HG02678 (cell line): ENCODE measurements at regions not wholly inside any gene's neighbourhood (a gene's known extent, or its start where the extent isn't known, plus 50 kb on each side); places are given as distances from the start of the nearest gene placed in this dataset.

Source experiments
- ATAC-seq: cut with Tn5 transposase; IDR thresholded peaks from one replicate; pipeline ENCODE4 v1.9.1; 2021; ENCODE audit warnings: mild to moderate bottlenecking, moderate library complexity; ENCODE audit not compliant: unreplicated experiment

DNA sequence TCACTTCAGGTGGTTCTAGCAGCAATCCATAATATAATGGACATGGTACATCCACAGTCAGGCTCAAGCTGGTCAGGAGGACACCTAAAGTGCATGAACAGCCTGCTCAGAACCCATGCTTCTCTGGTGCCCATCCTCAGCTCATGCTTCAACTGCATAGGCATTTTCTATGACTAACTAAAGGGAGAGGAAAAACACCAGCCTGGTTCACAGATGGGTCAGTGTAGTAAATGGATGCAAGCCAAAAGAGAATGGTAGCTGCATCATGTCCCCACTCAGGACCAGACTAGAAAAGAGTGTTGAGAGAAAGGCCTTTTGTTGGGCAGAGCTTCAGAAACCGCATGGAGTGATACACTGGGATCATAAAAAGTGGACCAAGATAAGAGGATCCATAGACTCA lies 556.6 kb downstream of the TLE1 start:
- ATAC-seq, result no peak

DNA sequence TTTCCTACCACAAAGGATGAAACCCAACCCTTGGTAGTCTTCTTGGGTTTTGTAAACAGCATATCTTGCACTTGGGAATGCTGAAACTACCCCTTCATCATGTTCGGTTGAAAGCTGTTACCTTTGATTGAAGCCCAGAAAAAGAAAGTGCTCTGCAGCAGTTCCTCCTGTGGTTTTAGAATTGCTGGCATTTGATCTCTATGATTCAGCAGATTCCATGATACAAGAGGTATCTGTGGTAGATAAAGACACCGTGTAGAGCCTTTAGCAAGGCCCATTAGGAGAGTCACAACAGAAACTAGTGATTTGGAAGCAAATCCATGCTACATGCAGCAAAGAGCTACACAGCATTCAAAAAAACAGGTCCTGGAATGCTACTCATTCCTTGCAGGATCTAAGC lies 557.0 kb downstream of the TLE1 start:
- no peak for ATAC-seq

DNA sequence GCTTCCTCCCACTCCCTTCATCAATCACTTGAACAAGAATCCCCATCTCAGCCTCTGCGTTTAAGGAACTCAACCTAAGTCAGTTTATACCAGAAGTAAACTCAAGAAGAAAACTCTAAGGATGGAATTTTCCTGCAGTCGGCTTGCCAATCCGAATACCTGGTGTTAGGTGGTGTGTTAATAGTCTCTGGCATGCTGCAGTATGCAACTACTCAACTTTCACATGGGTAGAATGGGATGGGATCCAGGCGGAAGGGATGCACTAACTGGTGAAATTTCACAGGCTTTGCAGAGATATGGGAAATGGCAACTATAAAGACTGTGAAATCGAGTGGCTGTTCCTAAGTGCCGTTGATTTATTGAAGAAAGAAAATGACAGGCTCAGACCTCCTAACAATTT lies 560.6 kb downstream of the TLE1 start:
- ATAC-seq, result no peak

GRCh38 chr9:81125446-81126092 lies 563.8 kb downstream of the TLE1 start:
- ATAC-seq, result no peak

DNA sequence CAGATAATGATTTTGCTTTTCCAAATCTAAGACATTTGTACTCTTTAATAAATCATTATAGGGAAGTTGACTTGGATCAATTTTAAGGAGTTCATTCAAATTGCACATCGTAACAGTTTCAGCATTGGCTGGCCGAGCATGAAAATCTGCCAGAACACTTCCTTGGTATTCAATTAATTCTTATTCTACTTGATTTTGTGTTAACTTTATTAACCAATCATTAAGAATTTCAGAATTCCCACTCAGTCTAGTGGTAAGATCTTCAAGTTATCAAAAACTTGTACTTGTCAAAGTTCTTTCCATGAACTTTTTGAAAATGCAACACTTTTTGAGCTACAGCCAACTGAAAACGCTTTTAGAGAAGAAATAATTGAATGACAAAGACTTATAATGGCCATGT lies 565.8 kb downstream of the TLE1 start:
- ATAC-seq, result no peak

GRCh38 chr9:81122749-81123148 lies 566.6 kb downstream of the TLE1 start:
- no peak for ATAC-seq

GRCh38 chr9:81119591-81119990 lies 569.8 kb downstream of the TLE1 start:
- no peak for ATAC-seq

GRCh38 chr9:81118416-81118815 lies 570.9 kb downstream of the TLE1 start:
- no peak for ATAC-seq

DNA sequence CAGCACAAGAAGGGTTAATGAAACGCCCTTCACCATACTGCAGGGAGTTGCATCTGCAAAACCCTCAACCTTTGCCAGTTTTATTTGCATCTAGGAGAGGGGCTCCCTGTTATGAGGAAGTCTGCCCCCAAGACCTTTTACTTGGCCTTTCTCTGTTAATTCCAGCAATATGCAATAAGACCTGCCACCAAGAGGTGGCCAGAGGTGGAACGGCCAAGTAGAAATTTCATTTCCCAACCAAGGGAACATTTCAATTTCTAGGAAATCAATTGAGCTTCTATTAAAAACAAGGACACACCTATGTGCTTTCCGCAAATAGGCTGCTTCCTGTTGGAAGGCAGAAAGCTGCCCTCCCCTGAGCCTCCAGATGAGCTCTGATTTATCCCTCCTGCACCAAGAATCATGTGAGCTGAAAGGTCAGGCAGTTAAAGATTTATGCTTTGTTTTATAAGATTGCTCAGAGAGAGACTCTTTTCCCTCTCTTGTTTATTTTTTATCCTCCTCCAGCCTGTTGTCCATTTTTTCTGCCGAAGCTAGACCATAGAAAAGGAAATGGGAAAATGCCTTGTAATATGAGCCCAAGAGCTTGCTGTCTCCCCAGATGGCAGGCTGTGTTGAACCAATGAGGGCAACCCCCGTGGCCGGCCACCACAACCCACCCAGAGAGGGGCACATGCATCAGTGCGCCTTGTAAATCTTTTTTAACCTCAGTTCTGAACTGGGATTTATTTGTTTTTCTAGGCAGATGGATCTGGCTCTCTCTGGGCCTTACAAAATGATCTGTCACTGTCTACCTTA lies 572.8 kb downstream of the TLE1 start:
- ATAC-seq, result no peak

- ATAC-seq, result peak; percentile 57
Measured at GRCh38 chr9:81113453-81114124, 575.8 kb downstream of the TLE1 start.

DNA sequence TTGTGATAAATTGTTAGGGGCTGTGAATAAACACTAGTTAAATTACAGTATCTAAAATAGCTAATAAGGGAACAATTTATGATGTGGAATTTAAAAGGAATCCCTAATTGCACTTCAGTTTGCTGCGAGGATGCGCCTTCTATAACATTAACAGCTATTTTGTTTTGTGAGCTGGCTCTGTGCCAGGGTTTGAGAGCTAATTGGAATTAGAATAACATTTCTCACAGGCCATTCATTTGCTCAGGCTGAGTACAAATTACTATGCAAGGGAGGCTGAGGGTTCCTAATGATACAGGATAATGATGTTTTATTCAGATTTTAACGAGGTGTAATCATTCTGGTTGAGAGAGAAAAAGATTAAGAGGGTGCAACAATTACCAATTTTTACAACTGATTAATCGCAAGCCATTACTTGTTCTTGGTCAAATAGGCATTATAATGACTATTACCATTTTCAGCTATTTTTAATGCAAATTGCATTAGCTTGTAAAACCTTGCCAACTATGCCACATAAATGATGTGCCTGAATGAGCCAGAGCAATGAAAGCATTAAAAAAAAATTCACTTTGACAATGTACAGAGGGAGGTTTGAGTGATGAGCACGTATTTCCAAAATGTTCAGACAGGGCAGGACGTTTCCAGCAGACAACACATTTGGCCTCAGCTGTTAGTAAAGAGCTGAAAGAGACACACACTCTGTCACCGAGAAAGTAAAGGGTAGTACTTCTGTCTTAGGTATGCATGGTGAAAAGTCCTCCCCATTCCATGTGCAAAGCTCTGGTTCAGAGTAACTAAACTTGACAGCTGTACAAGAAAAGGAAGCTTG lies 576.5 kb downstream of the TLE1 start:
- no peak for ATAC-seq

DNA sequence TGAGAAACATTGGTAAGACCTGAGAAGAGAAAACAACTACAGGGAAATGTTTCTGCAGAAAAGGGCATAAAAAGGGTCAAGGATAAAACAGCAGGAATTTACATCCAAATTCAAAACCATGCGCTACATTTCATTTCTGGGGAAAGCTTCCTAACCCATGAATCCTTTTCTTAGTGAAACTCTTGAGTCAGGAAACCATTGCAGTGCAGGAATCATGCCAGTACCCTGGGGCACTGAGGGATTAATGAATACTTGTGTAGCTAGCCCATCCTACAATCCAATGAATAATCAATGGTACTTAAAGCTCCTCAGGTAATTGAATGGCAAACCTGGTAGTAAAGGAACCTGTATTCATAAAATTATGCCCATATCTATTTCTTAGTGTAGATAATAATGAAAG lies 580.5 kb downstream of the TLE1 start:
- no peak for ATAC-seq

GRCh38 chr9:81108391-81108790 lies 581.0 kb downstream of the TLE1 start:
- no peak for ATAC-seq

- ATAC-seq, result no peak
Measured at GRCh38 chr9:81103597-81104471, 585.5 kb downstream of the TLE1 start.

DNA sequence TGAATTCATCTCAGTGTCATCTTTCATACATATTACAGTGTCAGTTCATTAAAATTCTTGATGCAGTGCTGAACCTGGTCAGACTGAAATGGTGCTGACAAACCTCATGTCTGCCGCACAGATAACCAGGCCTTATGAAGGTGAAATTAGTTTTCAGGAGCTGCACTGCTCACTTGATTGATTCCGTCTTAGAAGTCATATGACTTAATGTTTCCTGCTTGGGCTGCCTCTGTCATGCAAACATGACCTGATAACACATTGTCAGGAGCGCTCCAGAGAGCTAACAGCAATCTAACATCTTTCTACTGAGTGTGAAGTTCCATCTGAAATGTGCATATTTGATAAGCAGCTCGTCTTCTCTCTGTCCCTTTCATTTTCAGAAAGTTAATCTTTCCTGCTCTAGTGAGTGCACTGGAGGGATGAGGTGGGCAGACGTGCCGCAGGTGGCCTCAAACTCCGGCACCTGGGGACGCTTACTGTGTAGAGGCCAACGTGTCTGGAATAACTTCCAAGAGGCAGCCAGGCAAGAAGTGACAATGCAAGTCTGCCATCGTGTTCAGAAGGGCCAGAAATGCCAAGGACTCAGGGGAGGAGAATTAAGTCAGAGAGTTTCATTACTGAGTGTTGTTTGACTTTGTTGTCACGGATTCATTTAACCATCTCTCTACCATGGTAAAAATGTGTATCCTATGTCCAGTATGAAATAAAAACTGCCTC lies 592.1 kb downstream of the TLE1 start:
- no peak for ATAC-seq

DNA sequence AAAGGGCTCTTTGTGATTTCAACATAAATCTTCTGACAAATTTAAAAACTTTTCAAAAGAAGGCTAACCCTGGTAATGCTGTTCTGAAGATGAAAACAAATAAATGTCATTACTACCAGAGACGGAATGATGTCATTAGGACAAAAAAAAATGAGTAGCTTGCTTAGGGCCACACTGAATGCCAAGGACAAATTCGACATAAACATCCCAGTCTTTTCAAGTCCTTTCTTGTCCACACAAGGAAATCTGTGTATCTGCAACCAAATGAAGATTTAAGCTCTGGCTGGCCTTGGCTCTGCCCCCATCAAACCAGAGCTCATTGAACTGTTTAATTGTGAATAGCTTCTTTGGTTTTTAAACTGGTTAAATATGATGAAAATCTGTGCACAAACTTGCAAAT lies 592.7 kb downstream of the TLE1 start:
- ATAC-seq, result no peak

- ATAC-seq, result no peak
Measured at GRCh38 chr9:81092057-81092456, 597.3 kb downstream of the TLE1 start.

DNA sequence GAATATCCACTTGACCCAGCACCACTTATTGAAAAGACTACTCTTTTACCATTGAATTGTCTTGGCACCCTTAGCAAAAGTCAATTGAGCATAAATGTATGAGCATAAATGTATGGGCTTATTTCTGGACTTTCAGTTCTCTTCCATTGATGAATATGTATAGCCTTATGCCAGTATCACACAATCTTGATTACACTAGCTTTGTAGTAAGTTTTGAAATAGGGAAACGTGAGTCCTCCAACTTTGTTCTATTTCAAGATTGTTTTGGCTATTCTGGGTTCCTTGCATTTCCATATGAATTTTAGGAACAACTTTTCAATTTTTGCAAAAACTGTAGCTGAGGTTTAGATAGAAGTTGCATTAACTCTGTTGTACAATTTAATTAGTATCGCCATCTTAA lies 601.0 kb downstream of the TLE1 start:
- ATAC-seq, result no peak

- no peak for ATAC-seq
Measured at GRCh38 chr9:81086416-81086815, 602.9 kb downstream of the TLE1 start.
